Activated naive CD4-positive, alpha-beta T cell treated with Interleukin-2 at 50 U/mL for 16 hours (primary cell): ENCODE measurements at regions not wholly inside any gene's neighbourhood (a gene's known extent, or its start where the extent isn't known, plus 50 kb on each side); places are given as distances from the start of the nearest gene placed in this dataset.
A peak's percentile ranks its signal among the peaks of the same experiment; 100 is the strongest.

Source experiments
- DNase-seq: peaks from one replicate; pipeline ENCODE4 v3.0.0-alpha.2; 2020

GRCh38 chr2:204110751-204111516 lies 174.4 kb downstream of the ICOS start:
- DNase-seq = no peak

GRCh38 chr2:204112084-204112770 lies 175.7 kb downstream of the ICOS start:
- DNase-seq = no peak

GRCh38 chr2:204114295-204115136 lies 178.0 kb downstream of the ICOS start:
- no peak for DNase-seq

GRCh38 chr2:204115137-204116056 lies 178.8 kb downstream of the ICOS start:
- DNase-seq = no peak

- DNase-seq = no peak
Observed at GRCh38 chr2:204116159-204116792, 179.7 kb downstream of the ICOS start.

- DNase-seq = no peak
Observed at GRCh38 chr2:204122425-204122824, 185.9 kb downstream of the ICOS start.

- no peak for DNase-seq
Observed at GRCh38 chr2:204124140-204124750, 187.7 kb downstream of the ICOS start.

- DNase-seq = no peak
Observed at GRCh38 chr2:204126705-204127104, 190.1 kb downstream of the ICOS start.

- no peak for DNase-seq
Observed at GRCh38 chr2:204127238-204127637, 190.7 kb downstream of the ICOS start.

- no peak for DNase-seq
Observed at GRCh38 chr2:204129591-204130294, 193.2 kb downstream of the ICOS start.

- DNase-seq = no peak
Observed at GRCh38 chr2:204131621-204132020, 195.1 kb downstream of the ICOS start.

- no peak for DNase-seq
Observed at GRCh38 chr2:204133476-204133875, 196.9 kb downstream of the ICOS start.

GRCh38 chr2:204134421-204134820 lies 197.9 kb downstream of the ICOS start:
- no peak for DNase-seq

- no peak for DNase-seq
Observed at GRCh38 chr2:204135752-204136151, 199.2 kb downstream of the ICOS start.

- DNase-seq = no peak
Observed at GRCh38 chr2:204138206-204138605, 201.6 kb downstream of the ICOS start.

- no peak for DNase-seq
Observed at GRCh38 chr2:204140246-204140645, 203.7 kb downstream of the ICOS start.

- no peak for DNase-seq
Observed at GRCh38 chr2:204143216-204144014, 206.9 kb downstream of the ICOS start.

GRCh38 chr2:204144492-204144891 lies 207.9 kb downstream of the ICOS start:
- no peak for DNase-seq

- DNase-seq = peak; percentile 82
Observed at GRCh38 chr2:204145263-204145751, 208.7 kb downstream of the ICOS start.

- DNase-seq = no peak
Observed at GRCh38 chr2:204145791-204146190, 209.2 kb downstream of the ICOS start.
